ENCODE measurements at regions not wholly inside any gene's neighbourhood (a gene's known extent, or its start where the extent isn't known, plus 50 kb on each side); places are given as distances from the start of the nearest gene placed in this dataset.

DNA sequence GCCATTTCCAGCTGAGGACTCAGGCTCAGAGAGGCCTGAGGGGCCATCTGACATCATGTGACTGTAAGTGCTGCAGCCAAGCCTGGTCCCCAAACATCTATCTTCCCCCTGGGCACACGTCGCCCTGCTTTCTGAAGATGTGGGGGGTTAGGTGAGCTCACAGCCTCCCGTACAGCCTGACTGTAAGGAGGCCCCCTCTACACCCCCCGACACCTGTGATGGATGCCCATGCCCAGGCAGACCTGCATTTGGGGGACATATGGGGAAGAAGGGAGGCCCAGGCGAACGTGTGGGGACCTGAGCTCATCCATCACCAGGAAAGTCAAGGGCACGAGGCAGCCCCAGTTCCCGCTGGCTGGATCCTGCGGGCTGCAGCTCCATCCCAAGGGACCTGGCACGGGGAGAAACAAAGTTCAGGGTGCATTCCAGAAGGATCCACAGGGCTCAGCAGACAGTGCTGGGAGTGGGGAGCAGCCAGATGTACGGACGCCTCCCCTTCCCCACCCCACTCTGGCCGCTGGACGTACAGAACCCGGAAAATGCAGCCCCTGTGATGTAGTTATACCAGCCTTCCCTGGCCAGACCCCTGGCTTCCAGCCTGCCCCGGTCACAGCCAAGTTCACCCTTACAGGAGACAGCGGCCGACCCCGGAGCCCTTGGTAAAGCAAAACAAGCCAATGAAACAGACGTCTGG is 1431.4 kb downstream of the BRD1 start (continued):
- TF ChIP-seq, protein P1, sequence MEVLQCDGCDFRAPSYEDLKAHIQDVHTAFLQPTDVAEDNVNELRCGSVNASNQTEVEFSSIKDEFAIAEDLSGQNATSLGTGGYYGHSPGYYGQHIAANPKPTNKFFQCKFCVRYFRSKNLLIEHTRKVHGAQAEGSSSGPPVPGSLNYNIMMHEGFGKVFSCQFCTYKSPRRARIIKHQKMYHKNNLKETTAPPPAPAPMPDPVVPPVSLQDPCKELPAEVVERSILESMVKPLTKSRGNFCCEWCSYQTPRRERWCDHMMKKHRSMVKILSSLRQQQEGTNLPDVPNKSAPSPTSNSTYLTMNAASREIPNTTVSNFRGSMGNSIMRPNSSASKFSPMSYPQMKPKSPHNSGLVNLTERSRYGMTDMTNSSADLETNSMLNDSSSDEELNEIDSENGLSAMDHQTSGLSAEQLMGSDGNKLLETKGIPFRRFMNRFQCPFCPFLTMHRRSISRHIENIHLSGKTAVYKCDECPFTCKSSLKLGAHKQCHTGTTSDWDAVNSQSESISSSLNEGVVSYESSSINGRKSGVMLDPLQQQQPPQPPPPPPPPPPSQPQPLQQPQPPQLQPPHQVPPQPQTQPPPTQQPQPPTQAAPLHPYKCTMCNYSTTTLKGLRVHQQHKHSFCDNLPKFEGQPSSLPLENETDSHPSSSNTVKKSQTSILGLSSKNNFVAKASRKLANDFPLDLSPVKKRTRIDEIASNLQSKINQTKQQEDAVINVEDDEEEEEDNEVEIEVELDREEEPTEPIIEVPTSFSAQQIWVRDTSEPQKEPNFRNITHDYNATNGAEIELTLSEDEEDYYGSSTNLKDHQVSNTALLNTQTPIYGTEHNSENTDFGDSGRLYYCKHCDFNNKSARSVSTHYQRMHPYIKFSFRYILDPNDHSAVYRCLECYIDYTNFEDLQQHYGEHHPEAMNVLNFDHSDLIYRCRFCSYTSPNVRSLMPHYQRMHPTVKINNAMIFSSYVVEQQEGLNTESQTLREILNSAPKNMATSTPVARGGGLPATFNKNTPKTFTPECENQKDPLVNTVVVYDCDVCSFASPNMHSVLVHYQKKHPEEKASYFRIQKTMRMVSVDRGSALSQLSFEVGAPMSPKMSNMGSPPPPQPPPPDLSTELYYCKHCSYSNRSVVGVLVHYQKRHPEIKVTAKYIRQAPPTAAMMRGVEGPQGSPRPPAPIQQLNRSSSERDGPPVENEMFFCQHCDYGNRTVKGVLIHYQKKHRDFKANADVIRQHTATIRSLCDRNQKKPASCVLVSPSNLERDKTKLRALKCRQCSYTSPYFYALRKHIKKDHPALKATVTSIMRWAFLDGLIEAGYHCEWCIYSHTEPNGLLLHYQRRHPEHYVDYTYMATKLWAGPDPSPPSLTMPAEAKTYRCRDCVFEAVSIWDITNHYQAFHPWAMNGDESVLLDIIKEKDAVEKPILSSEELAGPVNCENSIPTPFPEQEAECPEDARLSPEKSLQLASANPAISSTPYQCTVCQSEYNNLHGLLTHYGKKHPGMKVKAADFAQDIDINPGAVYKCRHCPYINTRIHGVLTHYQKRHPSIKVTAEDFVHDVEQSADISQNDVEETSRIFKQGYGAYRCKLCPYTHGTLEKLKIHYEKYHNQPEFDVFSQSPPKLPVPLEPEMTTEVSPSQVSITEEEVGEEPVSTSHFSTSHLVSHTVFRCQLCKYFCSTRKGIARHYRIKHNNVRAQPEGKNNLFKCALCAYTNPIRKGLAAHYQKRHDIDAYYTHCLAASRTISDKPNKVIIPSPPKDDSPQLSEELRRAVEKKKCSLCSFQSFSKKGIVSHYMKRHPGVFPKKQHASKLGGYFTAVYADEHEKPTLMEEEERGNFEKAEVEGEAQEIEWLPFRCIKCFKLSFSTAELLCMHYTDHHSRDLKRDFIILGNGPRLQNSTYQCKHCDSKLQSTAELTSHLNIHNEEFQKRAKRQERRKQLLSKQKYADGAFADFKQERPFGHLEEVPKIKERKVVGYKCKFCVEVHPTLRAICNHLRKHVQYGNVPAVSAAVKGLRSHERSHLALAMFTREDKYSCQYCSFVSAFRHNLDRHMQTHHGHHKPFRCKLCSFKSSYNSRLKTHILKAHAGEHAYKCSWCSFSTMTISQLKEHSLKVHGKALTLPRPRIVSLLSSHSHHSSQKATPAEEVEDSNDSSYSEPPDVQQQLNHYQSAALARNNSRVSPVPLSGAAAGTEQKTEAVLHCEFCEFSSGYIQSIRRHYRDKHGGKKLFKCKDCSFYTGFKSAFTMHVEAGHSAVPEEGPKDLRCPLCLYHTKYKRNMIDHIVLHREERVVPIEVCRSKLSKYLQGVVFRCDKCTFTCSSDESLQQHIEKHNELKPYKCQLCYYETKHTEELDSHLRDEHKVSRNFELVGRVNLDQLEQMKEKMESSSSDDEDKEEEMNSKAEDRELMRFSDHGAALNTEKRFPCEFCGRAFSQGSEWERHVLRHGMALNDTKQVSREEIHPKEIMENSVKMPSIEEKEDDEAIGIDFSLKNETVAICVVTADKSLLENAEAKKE (CRISPR knock-in tag; IDR thresholded peaks at IDR 0.05) = no peak
- TF ChIP-seq NANOG (IDR thresholded peaks at IDR 0.05; ENCODE audit: borderline replicate concordance) (no peak), STAT1 (IDR thresholded peaks at IDR 0.05; ENCODE audit: unreplicated experiment) (no peak)
- TF ChIP-seq, protein P2, sequence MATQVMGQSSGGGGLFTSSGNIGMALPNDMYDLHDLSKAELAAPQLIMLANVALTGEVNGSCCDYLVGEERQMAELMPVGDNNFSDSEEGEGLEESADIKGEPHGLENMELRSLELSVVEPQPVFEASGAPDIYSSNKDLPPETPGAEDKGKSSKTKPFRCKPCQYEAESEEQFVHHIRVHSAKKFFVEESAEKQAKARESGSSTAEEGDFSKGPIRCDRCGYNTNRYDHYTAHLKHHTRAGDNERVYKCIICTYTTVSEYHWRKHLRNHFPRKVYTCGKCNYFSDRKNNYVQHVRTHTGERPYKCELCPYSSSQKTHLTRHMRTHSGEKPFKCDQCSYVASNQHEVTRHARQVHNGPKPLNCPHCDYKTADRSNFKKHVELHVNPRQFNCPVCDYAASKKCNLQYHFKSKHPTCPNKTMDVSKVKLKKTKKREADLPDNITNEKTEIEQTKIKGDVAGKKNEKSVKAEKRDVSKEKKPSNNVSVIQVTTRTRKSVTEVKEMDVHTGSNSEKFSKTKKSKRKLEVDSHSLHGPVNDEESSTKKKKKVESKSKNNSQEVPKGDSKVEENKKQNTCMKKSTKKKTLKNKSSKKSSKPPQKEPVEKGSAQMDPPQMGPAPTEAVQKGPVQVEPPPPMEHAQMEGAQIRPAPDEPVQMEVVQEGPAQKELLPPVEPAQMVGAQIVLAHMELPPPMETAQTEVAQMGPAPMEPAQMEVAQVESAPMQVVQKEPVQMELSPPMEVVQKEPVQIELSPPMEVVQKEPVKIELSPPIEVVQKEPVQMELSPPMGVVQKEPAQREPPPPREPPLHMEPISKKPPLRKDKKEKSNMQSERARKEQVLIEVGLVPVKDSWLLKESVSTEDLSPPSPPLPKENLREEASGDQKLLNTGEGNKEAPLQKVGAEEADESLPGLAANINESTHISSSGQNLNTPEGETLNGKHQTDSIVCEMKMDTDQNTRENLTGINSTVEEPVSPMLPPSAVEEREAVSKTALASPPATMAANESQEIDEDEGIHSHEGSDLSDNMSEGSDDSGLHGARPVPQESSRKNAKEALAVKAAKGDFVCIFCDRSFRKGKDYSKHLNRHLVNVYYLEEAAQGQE (IDR thresholded peaks at IDR 0.05; ENCODE audit: unreplicated experiment) = no peak

DNA sequence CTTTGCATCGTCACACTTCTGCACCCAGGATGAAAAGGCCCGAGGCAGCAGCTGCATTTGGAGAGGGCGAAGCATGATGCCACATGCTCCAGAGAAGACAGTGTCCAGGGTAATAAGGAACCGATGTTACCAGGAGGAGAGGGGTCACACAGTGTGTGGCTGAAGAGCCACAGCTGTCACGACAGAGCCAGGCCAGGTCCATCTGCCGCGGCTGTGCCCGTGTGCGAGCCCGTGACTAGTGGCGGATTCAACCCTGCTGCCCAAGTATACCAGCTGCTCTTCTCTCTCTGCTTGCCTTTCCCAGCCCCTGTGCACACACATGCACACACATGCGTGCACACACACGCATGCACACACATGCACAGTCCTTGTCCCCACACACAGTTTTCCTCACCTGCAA is 1432.5 kb downstream of the BRD1 start:
- H4K20me1 ChIP-seq (replicated peaks; ENCODE audit: insufficient read depth) = no peaks in the 10 kb centered on the region
- H3K9me2 ChIP-seq (ENCODE audit: insufficient read depth) = no peaks in the 10 kb centered on the region
- H3K36me3 Mint-ChIP-seq (ENCODE audit: low read depth) = peaks cover 3% of the 10 kb centered on the region; the same call in 1 of the 3 replicates
- TF ChIP-seq, protein P1 (CRISPR knock-in tag; IDR thresholded peaks at IDR 0.05) = no peak
- TF ChIP-seq EZH2 (IDR thresholded peaks at IDR 0.05; ENCODE audit: low read depth, unreplicated experiment) = no peak

More for the DNA sequence above, 1432.5 kb downstream of the BRD1 start:
- no peaks in the 10 kb centered on the region for H3K36me3 ChIP-seq (ENCODE audit: insufficient read depth)
- no peaks in the 10 kb centered on the region for H3K4me1 ChIP-seq (ENCODE audit: insufficient read depth)
- H2AFZ ChIP-seq = no peak overlapping the region
- no peak for DNase-seq (ENCODE audit: low spot score)
- H3K4me1 Mint-ChIP-seq = peaks cover 14% of the 10 kb centered on the region
- no peaks in the 10 kb centered on the region for H3F3A ChIP-seq (replicated peaks; ENCODE audit: low read depth)
- H3K9me3 Mint-ChIP-seq = peaks cover 4% of the 10 kb centered on the region; the same call in 1 of the 3 replicates
- H3K4me3 ChIP-seq = no peak overlapping the region
- H3K27me3 Mint-ChIP-seq (ENCODE audit: insufficient read depth, low read depth, poor library complexity) = peaks cover 7% of the 10 kb centered on the region
- ATAC-seq = no peak
- no peak overlapping the region for H3K27ac Mint-ChIP-seq
- no peaks in the 10 kb centered on the region for H3K79me2 ChIP-seq (replicated peaks; ENCODE audit: insufficient read depth)
- no peak overlapping the region for H3K4me3 Mint-ChIP-seq
- no peak overlapping the region for H3K27ac ChIP-seq (ENCODE audit: low read depth)
- H3K4me2 ChIP-seq = no peak overlapping the region
- no peaks in the 10 kb centered on the region for H3K27me3 ChIP-seq (ENCODE audit: insufficient read depth)

Data from GM23338 (cell line).